Spleen (tissue), 11 donors: ENCODE measurements at regions not wholly inside any gene's neighbourhood (a gene's known extent, or its start where the extent isn't known, plus 50 kb on each side); places are given as distances from the start of the nearest gene placed in this dataset.

ENCODE experiments used
- DNase-seq: peaks from one replicate; pipeline ENCODE4 v3.0.0-alpha.2; 2020
- H3K27ac ChIP-seq, 8 donors: fragments of 200-600 bp; sonication (generic) in 7 of 8; 1 replicate in 4 of 8; 2 replicates in 4 of 8; pipeline versions ENCODE4 v1.5.0 to v1.8.0; 2016 to 2021; ENCODE audit warnings: inconsistent platforms in 4 of 8, mild to moderate bottlenecking in 4 of 8, moderate library complexity in 1 of 8
- H3K27me3 ChIP-seq, 7 donors: fragments of 200-600 bp; sonication (generic) in 6 of 7; replicated peaks in 1 of 7; 1 replicate in 4 of 7; 2 replicates in 3 of 7; pipeline versions ENCODE4 v1.5.0 to v1.8.0; 2016 to 2021; ENCODE audit warnings: inconsistent platforms in 3 of 7, mild to moderate bottlenecking in 1 of 7
- H3K36me3 ChIP-seq, 6 donors: fragments of 200-600 bp; sonication (generic) in 5 of 6; 1 replicate in 4 of 6; 2 replicates in 2 of 6; pipeline versions ENCODE4 v1.5.0 to v1.8.0; 2016 to 2021; ENCODE audit warnings: inconsistent platforms in 2 of 6
- H3K4me1 ChIP-seq, 6 donors: fragments of 200-600 bp; sonication (generic) in 5 of 6; 1 replicate in 3 of 6; 2 replicates in 3 of 6; pipeline versions ENCODE4 v1.5.0 to v1.8.0; 2016 to 2021; ENCODE audit warnings: inconsistent platforms in 3 of 6
- H3K4me3 ChIP-seq, 8 donors: fragments of 200-600 bp; sonication (generic) in 7 of 8; 1 replicate in 4 of 8; 2 replicates in 4 of 8; pipeline versions ENCODE4 v1.5.0 to v1.8.0; 2016 to 2021; ENCODE audit warnings: inconsistent platforms in 4 of 8, mild to moderate bottlenecking in 4 of 8, moderate library complexity in 2 of 8
- H3K9me3 ChIP-seq, 8 donors: fragments of 200-600 bp; sonication (generic) in 7 of 8; 1 replicate in 4 of 8; 2 replicates in 4 of 8; pipeline versions ENCODE4 v1.5.0 to v1.8.0; 2016 to 2021; ENCODE audit warnings: inconsistent platforms in 4 of 8
- CTCF ChIP-seq, 11 experiments: fragments of 200-600 bp in 7 of 11; fragments of 450-650 bp in 4 of 11; sonication (generic) in 4 of 11; IDR thresholded peaks in 8 of 11; conservative IDR thresholded peaks in 3 of 11; 1 replicate in 7 of 11; 2 replicates in 4 of 11; pipeline versions ENCODE4 v1.4.0 to v1.8.0; 2016 to 2021; ENCODE audit warnings: antibody characterized with exemption in 11 of 11, inconsistent platforms in 4 of 11, mild to moderate bottlenecking in 1 of 11
- POLR2A ChIP-seq, 3 donors: fragments of 450-650 bp; IDR thresholded peaks; one replicate each; pipeline ENCODE4 v1.5.1; 2017; ENCODE audit warnings: antibody characterized with exemption in 3 of 3, mild to moderate bottlenecking in 1 of 3
- POLR2AphosphoS5 ChIP-seq, 3 donors: sonication (generic); formaldehyde crosslinking; IDR thresholded peaks; one replicate each; pipeline ENCODE4 v1.5.1; 2017; ENCODE audit warnings: antibody characterized with exemption in 3 of 3
- WGBS, 5 donors: extraction: QIAGEN DNeasy Blood & Tissue Kit in 3 of 5; methylation state at CpG; one replicate each; pipeline versions ENCODE4 v1.1.5 to v1.1.7; 2013 to 2018; 5-methylcytosine and 5-hydroxymethylcytosine counted together
- intact Hi-C: fragments of 100-400 bp; cut with DNase I; formaldehyde crosslinking; loops from one replicate; pipeline ENCODE4 v1.15.0; 2023; ENCODE audit warnings: low total_unique reads
- donor health status: healthy with polysubstance abuse.
- donor health status: DM: no; HTN: no; CAD: no; lungs with moderate emphysema.
- donor health status: DM: no; HTN: no; CAD: no.
- donor health status: Bipolar disorder and iron deficiency.
- donor health status: healthy.
- donor health status: DM: no; HTN: no; CAD: no.
- donor health status: DM: yes; HTN: yes; CAD: no.

DNA sequence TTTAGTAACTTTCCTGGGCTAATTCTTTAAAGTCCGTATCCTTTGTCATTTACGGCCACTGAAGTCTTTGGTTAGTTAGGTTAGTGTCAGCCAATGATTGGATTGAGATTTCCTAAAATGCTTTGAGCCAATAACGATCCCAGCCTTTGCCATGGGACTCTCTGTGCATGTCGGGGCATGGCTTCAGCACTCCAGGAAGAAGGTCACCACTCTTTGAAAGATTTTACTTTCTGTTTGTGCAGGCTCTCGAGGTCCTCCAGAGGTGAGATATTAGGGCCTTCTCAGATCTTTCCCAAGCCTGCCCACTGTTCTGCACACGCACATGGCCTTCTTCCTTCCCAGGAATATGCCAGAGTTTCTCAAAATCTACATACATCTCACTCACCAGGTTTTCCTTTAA lies 153.7 kb upstream of the ARGLU1 start:
- TF ChIP-seq POLR2A (IDR thresholded peaks at IDR 0.05) (no peak), CTCF (IDR thresholded peaks at IDR 0.05 in 8 of 11, conservative IDR thresholded peaks at IDR 0.05 in 3 of 11) (no peak), POLR2AphosphoS5 (IDR thresholded peaks at IDR 0.05) (no peak)
- no peak for DNase-seq
- peaks cover 0 to 34% (median 28%) of the 10 kb centered on the region in 8 donors for H3K9me3 ChIP-seq
- peaks cover 0 to 5% (median 0%) of the 10 kb centered on the region in 7 donors for H3K27me3 ChIP-seq
- 77 to 93% (median 87%) methylated on average over 6 of the region's 6 CpGs for WGBS, 5 donors
- H3K4me3 ChIP-seq = no peak overlapping the region
- no peaks in the 10 kb centered on the region for H3K36me3 ChIP-seq
- H3K4me1 ChIP-seq = no peaks in the 10 kb centered on the region
- H3K27ac ChIP-seq = no peak overlapping the region
- intact Hi-C loops = no loop called here

DNA sequence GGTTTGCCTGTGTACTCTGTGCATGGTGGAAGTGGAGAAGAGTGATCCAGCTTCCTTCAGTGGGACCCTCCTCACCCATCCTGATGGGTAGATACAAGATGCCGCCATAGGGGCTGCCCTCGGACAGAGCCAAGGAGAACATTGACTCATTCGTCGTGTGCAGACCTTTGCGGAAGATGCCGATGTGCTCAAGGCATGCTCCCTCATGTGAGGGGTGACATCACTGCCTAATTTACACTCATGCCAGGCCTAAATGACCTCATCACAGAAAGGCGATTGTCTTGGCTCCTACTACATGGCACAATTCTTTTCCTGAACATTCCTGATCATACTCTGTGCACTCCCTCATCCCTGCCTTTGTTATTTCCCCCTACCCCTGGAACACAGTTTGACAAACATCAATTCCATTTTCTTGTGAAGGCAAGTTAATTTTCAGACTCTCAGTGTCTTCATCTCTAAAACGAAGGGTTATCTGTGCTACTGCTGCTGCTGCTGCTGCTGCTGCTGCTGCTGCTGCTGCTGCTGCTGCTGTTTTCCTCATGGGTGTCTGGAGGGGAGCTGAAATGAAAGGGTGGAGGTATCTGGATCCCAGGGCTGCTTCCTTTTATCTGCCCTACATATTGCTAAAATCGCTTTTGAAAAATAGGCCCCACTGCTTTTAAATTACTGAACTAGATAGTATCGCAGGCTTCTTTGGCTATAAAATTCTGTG lies 146.5 kb upstream of the ARGLU1 start:
- Histone ChIP-seq H3K4me1 (peaks cover 0 to 4% (median 0%) of the 10 kb centered on the region in 6 donors), H3K9me3 (peaks cover 0 to 28% (median 25%) of the 10 kb centered on the region in 8 donors), H3K36me3 (no peaks in the 10 kb centered on the region), H3K27ac (no peak overlapping the region), H3K27me3 (no peaks in the 10 kb centered on the region), H3K4me3 (no peak overlapping the region)
- DNase-seq = no peak
- 89 to 92% (median 91%) methylated on average over 10 of the region's 10 CpGs for WGBS, 5 donors
- intact Hi-C loops = no loop called here
- no peak for TF ChIP-seq CTCF (IDR thresholded peaks at IDR 0.05 in 8 of 11, conservative IDR thresholded peaks at IDR 0.05 in 3 of 11)
- TF ChIP-seq POLR2AphosphoS5 (IDR thresholded peaks at IDR 0.05) = no peak
- TF ChIP-seq POLR2A (IDR thresholded peaks at IDR 0.05) = no peak

DNA sequence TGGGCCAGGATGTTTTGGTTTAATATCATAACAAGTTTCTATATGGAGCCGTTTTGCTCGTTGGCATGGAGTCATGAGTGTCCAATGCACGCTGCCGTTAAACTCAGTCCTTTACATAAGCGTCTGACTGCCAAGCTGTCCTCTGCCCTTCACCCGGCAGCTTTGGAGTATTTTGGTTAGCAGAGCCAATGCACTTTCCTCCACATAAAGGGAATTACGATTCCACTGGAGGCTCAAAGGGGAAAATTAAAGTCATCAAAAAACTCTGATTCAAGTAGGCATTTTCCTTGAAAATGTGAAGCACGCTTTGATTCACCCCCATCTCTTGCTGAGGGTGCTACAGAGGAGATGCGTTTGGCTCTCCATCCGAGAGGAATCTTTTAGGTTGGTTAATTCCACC lies 144.4 kb upstream of the ARGLU1 start:
- WGBS, 5 donors = 84 to 93% (median 91%) methylated on average over 10 of the region's 10 CpGs
- Histone ChIP-seq H3K27ac (no peak overlapping the region), H3K4me3 (no peak overlapping the region), H3K9me3 (peaks cover 0 to 9% (median 5%) of the 10 kb centered on the region in 8 donors), H3K27me3 (no peaks in the 10 kb centered on the region), H3K4me1 (peaks cover 0 to 4% (median 0%) of the 10 kb centered on the region in 6 donors), H3K36me3 (no peaks in the 10 kb centered on the region)
- DNase-seq = no peak
- no peak for TF ChIP-seq POLR2A (IDR thresholded peaks at IDR 0.05)
- intact Hi-C loops = no loop called here

GRCh38 chr13:106710266-106710665 lies 142.3 kb upstream of the ARGLU1 start:
- no peak for DNase-seq
- Histone ChIP-seq H3K27ac (peak overlapping the region in 6 of 8 donors; percentile 23 to 41 (median 36)), H3K27me3 (no peaks in the 10 kb centered on the region), H3K9me3 (no peaks in the 10 kb centered on the region), H3K4me1 (peaks cover 0 to 4% (median 0%) of the 10 kb centered on the region in 6 donors), H3K4me3 (peak overlapping the region in 2 of 8 donors; percentile 11 to 33), H3K36me3 (no peaks in the 10 kb centered on the region)
- WGBS, 5 donors = 52 to 74% (median 61%) methylated on average over 7 of the region's 7 CpGs
- intact Hi-C loops = no loop called here
- TF ChIP-seq POLR2A (IDR thresholded peaks at IDR 0.05) = no peak
- TF ChIP-seq CTCF (IDR thresholded peaks at IDR 0.05 in 8 of 11, conservative IDR thresholded peaks at IDR 0.05 in 3 of 11) = no peak
- TF ChIP-seq POLR2AphosphoS5 (IDR thresholded peaks at IDR 0.05) = no peak
